GM18951 (cell line): ENCODE measurements at regions not wholly inside any gene's neighbourhood (a gene's known extent, or its start where the extent isn't known, plus 50 kb on each side); places are given as distances from the start of the nearest gene placed in this dataset.

Experiments used
- POLR2A ChIP-seq: IDR thresholded peaks from 4 replicates; pipeline ENCODE4 v1.6.1; 2011; ENCODE audit warnings: mild to moderate bottlenecking; ENCODE audit not compliant: insufficient read length, insufficient read depth; ENCODE audit errors: extremely low read depth
- in situ Hi-C: fragments of 300-500 bp; cut with MboI; formaldehyde crosslinking; loops from one replicate; pipeline ENCODE4 v1.12.0; 2022; ENCODE audit warnings: low sequenced_read_pairs, mixed read lengths, inconsistent platforms; ENCODE audit not compliant: unreplicated experiment

DNA sequence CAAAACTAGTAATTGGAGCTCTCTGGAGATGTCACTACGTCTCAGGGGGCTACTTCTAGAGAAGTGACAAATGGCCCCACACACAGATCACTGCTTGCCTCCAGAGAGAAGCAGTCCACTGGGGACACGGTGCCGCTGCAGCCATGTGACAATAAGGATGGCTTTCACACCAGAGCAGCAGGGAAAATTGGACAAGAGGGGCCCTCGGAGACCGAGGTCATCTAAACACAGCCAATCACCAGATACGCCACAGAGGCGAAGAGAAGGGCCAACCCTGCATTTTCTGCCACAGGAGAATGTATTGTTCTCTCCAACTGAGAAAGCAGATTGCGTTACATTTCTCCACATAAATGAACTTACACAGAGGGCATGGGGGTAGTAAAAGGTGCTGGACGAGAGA is 51.2 kb upstream of the TIAM1 start:
- TF ChIP-seq POLR2A = no peak
- in situ Hi-C loops = no loop called here

DNA sequence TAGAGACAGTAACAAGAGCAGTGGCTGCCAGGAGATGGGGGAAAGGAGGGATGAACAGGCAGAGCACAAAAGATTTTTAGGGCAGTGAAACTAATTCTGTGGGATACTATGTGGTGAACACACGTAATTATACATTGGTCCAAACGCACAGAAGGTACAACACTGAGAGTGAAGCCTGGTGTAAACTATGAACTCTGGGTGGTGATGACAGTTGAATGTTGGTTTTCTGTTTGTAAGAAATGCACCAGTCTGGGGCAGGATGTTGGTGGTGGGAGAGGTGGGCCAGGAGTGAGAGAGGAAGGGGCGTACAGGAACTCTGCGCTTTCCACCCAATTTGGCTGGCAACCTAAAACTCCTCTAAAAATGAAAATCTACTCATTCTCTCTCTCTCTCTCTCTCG is 50.2 kb upstream of the TIAM1 start:
- in situ Hi-C loops = no loop called here
- no peak for TF ChIP-seq POLR2A
